GM23248 (cell line): ENCODE measurements at regions not wholly inside any gene's neighbourhood (a gene's known extent, or its start where the extent isn't known, plus 50 kb on each side); places are given as distances from the start of the nearest gene placed in this dataset.

Experiments used
- DNase-seq: peaks from one replicate; pipeline ENCODE4 v3.0.0-alpha.2; 2015
- H2AFZ ChIP-seq: fragments of 200-600 bp; sonication (generic); 2 replicates; pipeline ENCODE4 v1.6.1; 2016; ENCODE audit warnings: antibody characterized with exemption
- H3F3A ChIP-seq: fragments of 200-600 bp; sonication (generic); 2 replicates; pipeline ENCODE4 v1.6.1; 2016; ENCODE audit warnings: mild to moderate bottlenecking, antibody characterized with exemption, mixed run types; ENCODE audit not compliant: insufficient read depth
- H3K27ac ChIP-seq: fragments of 200-600 bp; sonication (generic); 2 replicates; pipeline ENCODE4 v1.5.1; 2016; ENCODE audit warnings: mild to moderate bottlenecking
- H3K27me3 ChIP-seq: fragments of 200-600 bp; sonication (generic); replicated peaks from 2 replicates; pipeline ENCODE4 v1.6.1; 2016; ENCODE audit warnings: mild to moderate bottlenecking; ENCODE audit not compliant: insufficient read depth
- H3K36me3 ChIP-seq: fragments of 200-600 bp; sonication (generic); 2 replicates; pipeline ENCODE4 v1.6.1; 2016; ENCODE audit warnings: low read depth, mild to moderate bottlenecking
- H3K4me1 ChIP-seq: fragments of 200-600 bp; sonication (generic); 2 replicates; pipeline ENCODE4 v1.6.1; 2016; ENCODE audit warnings: mild to moderate bottlenecking; ENCODE audit not compliant: insufficient read depth
- H3K4me2 ChIP-seq: fragments of 200-600 bp; sonication (generic); one replicate; pipeline ENCODE4 v1.6.1; 2016; ENCODE audit warnings: mild to moderate bottlenecking; ENCODE audit not compliant: unreplicated experiment
- H3K4me3 ChIP-seq: fragments of 200-600 bp; sonication (generic); 2 replicates; pipeline ENCODE4 v1.5.1; 2016; ENCODE audit warnings: mild to moderate bottlenecking
- H3K79me2 ChIP-seq: fragments of 200-600 bp; sonication (generic); 2 replicates; pipeline ENCODE4 v1.6.1; 2016; ENCODE audit warnings: mild to moderate bottlenecking; ENCODE audit not compliant: insufficient read depth
- H3K9ac ChIP-seq: fragments of 200-600 bp; sonication (generic); 2 replicates; pipeline ENCODE4 v1.6.1; 2016; ENCODE audit warnings: mild to moderate bottlenecking
- H3K9me2 ChIP-seq: fragments of 200-600 bp; sonication (generic); 2 replicates; pipeline ENCODE4 v1.6.1; 2016; ENCODE audit warnings: mixed run types, mild to moderate bottlenecking, moderate library complexity; ENCODE audit not compliant: insufficient read depth
- H3K9me3 ChIP-seq: fragments of 200-600 bp; sonication (generic); one replicate; pipeline ENCODE4 v1.6.1; 2017; ENCODE audit warnings: low read depth
- H4K20me1 ChIP-seq: fragments of 200-600 bp; sonication (generic); 2 replicates; pipeline ENCODE4 v1.6.0; 2016; ENCODE audit not compliant: insufficient read depth
- EZH2 ChIP-seq: fragments of 200-600 bp; sonication (generic); IDR thresholded peaks from 2 replicates; pipeline ENCODE4 v1.6.1; 2018; ENCODE audit warnings: antibody characterized with exemption, mild to moderate bottlenecking; ENCODE audit not compliant: insufficient read depth, poor library complexity, severe bottlenecking
- EZH2phosphoT487 ChIP-seq: fragments of 200-600 bp; sonication (generic); IDR thresholded peaks from 2 replicates; pipeline ENCODE4 v1.6.1; 2018; ENCODE audit warnings: antibody characterized with exemption, moderate library complexity, mild to moderate bottlenecking, low read depth; ENCODE audit not compliant: insufficient read depth
- WGBS, 2 experiments: methylation state at CpG; one replicate each; pipeline ENCODE4 v1.1.6; 2015 to 2017; ENCODE audit warnings: low lambda C conversion rate in 2 of 2, low coverage in 1 of 2; ENCODE audit errors: missing lambda C conversion rate in 2 of 2; 5-methylcytosine and 5-hydroxymethylcytosine counted together
- in situ Hi-C: fragments of 300-500 bp; cut with MboI; formaldehyde crosslinking; loops from 2 replicates; pipeline ENCODE4 v1.15.0; 2020

- Histone ChIP-seq H3K9me3 (no peaks in the 10 kb centered on the region), H4K20me1 (no peaks in the 10 kb centered on the region), H3K27me3 (no peaks in the 10 kb centered on the region; the same call in 1 of the 2 replicates), H3K4me2 (no peak overlapping the region), H3K4me1 (no peaks in the 10 kb centered on the region), H2AFZ (no peak overlapping the region), H3F3A (no peaks in the 10 kb centered on the region), H3K9ac (no peak overlapping the region), H3K27ac (no peak overlapping the region), H3K9me2 (no peaks in the 10 kb centered on the region), H3K36me3 (no peaks in the 10 kb centered on the region), H3K79me2 (no peaks in the 10 kb centered on the region), H3K4me3 (no peak overlapping the region)
- no peak for DNase-seq
- 28 to 38% methylated on average over 3 of the region's 3 CpGs for WGBS, 2 experiments
- TF ChIP-seq EZH2phosphoT487: no peak
- TF ChIP-seq EZH2: no peak
- in situ Hi-C loops: no loop called here
Observed at GRCh38 chr12:58238411-58238810, 297.0 kb downstream of the ATP23 start.

- no peaks in the 10 kb centered on the region for H3F3A ChIP-seq
- no peaks in the 10 kb centered on the region for H3K36me3 ChIP-seq
- TF ChIP-seq EZH2 (no peak), EZH2phosphoT487 (no peak)
- H3K4me1 ChIP-seq: no peaks in the 10 kb centered on the region
- H3K9ac ChIP-seq: no peak overlapping the region
- no peak overlapping the region for H3K27ac ChIP-seq
- H4K20me1 ChIP-seq: no peaks in the 10 kb centered on the region
- in situ Hi-C loops: no loop called here
- whole genome bisulfite sequencing, 2 experiments: 61 to 69% methylated on average over 5 of the region's 5 CpGs
- no peak overlapping the region for H2AFZ ChIP-seq
- H3K9me2 ChIP-seq: no peaks in the 10 kb centered on the region
- no peaks in the 10 kb centered on the region for H3K79me2 ChIP-seq
- H3K4me2 ChIP-seq: no peak overlapping the region
- no peak for DNase-seq
- H3K9me3 ChIP-seq: no peaks in the 10 kb centered on the region
- no peaks in the 10 kb centered on the region; the same call in 1 of the 2 replicates for H3K27me3 ChIP-seq
- no peak overlapping the region for H3K4me3 ChIP-seq
Observed at GRCh38 chr12:58241099-58241498, 299.7 kb downstream of the ATP23 start.

GRCh38 chr12:58242796-58243630 is 301.6 kb downstream of the ATP23 start:
- Histone ChIP-seq H4K20me1 (no peaks in the 10 kb centered on the region), H3K27me3 (no peaks in the 10 kb centered on the region; the same call in 1 of the 2 replicates), H3K4me3 (no peak overlapping the region), H3F3A (no peaks in the 10 kb centered on the region), H3K9me2 (no peaks in the 10 kb centered on the region), H3K27ac (no peak overlapping the region), H3K4me1 (no peaks in the 10 kb centered on the region), H3K4me2 (no peak overlapping the region), H3K36me3 (no peaks in the 10 kb centered on the region), H3K9ac (no peak overlapping the region), H2AFZ (no peak overlapping the region), H3K9me3 (no peaks in the 10 kb centered on the region), H3K79me2 (no peaks in the 10 kb centered on the region)
- WGBS, 2 experiments: 41 to 46% methylated on average over 4 of the region's 4 CpGs
- no peak for TF ChIP-seq EZH2
- no peak for TF ChIP-seq EZH2phosphoT487
- in situ Hi-C loops: no loop called here
- no peak for DNase-seq

GRCh38 chr12:58247633-58248032 is 306.3 kb downstream of the ATP23 start:
- Histone ChIP-seq H3K9me3 (no peaks in the 10 kb centered on the region), H3K4me2 (no peak overlapping the region), H3K9ac (no peak overlapping the region), H3K27ac (no peak overlapping the region), H4K20me1 (no peaks in the 10 kb centered on the region), H2AFZ (no peak overlapping the region), H3K79me2 (no peaks in the 10 kb centered on the region), H3K9me2 (no peaks in the 10 kb centered on the region), H3K27me3 (no peaks in the 10 kb centered on the region), H3K4me1 (no peaks in the 10 kb centered on the region), H3K36me3 (no peaks in the 10 kb centered on the region), H3K4me3 (no peak overlapping the region), H3F3A (no peaks in the 10 kb centered on the region)
- in situ Hi-C loops: no loop called here
- no peak for TF ChIP-seq EZH2
- no peak for TF ChIP-seq EZH2phosphoT487
- WGBS, 2 experiments: 90 to 93% methylated on average over 4 of the region's 4 CpGs
- peak; percentile 2 for DNase-seq

GRCh38 chr12:58248599-58248998 is 307.2 kb downstream of the ATP23 start:
- no peak overlapping the region for H3K9ac ChIP-seq
- H3F3A ChIP-seq: no peaks in the 10 kb centered on the region
- H3K9me3 ChIP-seq: no peaks in the 10 kb centered on the region
- no peaks in the 10 kb centered on the region for H3K27me3 ChIP-seq
- 85 to 86% methylated on average over 3 of the region's 3 CpGs for WGBS, 2 experiments
- no peak overlapping the region for H2AFZ ChIP-seq
- H3K4me2 ChIP-seq: no peak overlapping the region
- H4K20me1 ChIP-seq: no peaks in the 10 kb centered on the region
- in situ Hi-C loops: no loop called here
- TF ChIP-seq EZH2phosphoT487 (no peak), EZH2 (no peak)
- H3K79me2 ChIP-seq: no peaks in the 10 kb centered on the region
- no peaks in the 10 kb centered on the region for H3K36me3 ChIP-seq
- no peaks in the 10 kb centered on the region for H3K9me2 ChIP-seq
- no peak for DNase-seq
- no peak overlapping the region for H3K4me3 ChIP-seq
- no peaks in the 10 kb centered on the region for H3K4me1 ChIP-seq
- H3K27ac ChIP-seq: no peak overlapping the region
